Medulla oblongata (tissue), 1 donor: ENCODE measurements at regions not wholly inside any gene's neighbourhood (a gene's known extent, or its start where the extent isn't known, plus 50 kb on each side); places are given as distances from the start of the nearest gene placed in this dataset.

ENCODE experiments used
- DNase-seq: peaks from one replicate; pipeline ENCODE4 v3.0.0-alpha.2; 2015; ENCODE audit errors: extremely low spot score

DNA sequence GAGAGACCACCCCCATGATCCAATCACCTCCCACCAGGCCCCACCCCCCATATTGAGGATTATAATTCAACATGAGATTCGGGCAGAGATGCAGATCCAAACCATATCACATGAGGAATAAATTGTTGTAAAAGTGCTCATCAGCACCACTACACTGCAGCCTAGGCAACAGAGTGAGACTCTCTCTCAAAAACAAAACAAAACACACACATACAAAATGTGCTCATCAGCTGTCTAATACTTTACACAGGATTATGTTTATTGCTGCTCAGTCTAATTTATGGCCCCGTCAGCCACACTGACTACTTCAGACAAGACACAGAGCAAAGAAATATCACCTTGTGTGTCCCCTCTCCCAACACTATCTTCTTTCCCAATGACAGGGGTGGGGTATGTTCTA, 72.9 kb upstream of the PPM1J start:
- no peak for DNase-seq

DNA sequence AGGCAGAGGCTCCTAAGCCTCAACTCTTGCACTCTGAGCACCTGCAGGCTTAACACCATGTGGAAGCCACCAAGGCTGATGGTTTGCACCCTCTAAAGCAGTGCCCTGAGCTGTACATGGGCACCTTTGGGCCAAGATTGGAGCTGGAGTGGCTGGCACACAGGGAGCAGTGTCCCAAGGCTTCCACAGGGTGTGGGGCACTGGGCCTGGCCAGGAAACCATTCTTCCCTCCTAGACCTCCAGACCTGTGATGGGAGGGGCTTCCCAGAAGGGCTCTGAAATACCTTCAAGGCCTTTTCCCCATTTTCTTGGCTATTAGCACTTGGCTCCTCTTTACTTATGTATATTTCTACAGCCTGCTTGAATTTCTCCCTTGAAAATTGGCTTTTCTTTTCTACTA, 67.9 kb upstream of the PPM1J start:
- no peak for DNase-seq

- DNase-seq, result no peak
These were observed 64.8 kb upstream of the PPM1J start for GRCh38 chr1:112779665-112780526.

GRCh38 chr1:112778137-112778536, 63.0 kb upstream of the PPM1J start:
- DNase-seq, result no peak

GRCh38 chr1:112776688-112777087, 61.6 kb upstream of the PPM1J start:
- no peak for DNase-seq

- no peak for DNase-seq
These were observed 57.6 kb upstream of the PPM1J start for GRCh38 chr1:112772781-112773180.

GRCh38 chr1:112770724-112771123, 55.6 kb upstream of the PPM1J start:
- no peak for DNase-seq

DNA sequence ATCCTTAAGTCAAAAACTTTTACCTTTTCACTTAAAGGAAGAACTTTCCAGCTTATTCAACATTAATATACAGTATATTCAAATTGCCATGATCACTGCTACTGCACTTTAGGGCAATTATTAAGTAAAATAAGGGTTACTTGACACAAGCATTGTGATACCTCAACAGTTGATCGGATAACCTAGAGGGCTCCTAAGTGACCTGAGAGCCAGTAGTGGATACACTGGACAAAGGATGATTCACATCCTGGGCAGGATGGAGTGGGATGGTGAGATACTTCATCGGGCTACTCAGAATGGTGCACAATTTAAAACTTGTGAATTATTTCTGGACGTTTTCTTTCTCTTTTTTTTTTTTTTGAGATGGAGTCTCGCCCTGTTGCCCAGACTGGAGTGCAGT, 54.5 kb upstream of the PPM1J start:
- no peak for DNase-seq

GRCh38 chr1:112767646-112768045, 52.5 kb upstream of the PPM1J start:
- DNase-seq, result no peak
